ENCODE measurements at regions not wholly inside any gene's neighbourhood (a gene's known extent, or its start where the extent isn't known, plus 50 kb on each side); places are given as distances from the start of the nearest gene placed in this dataset.
"Not testable (repeated sequence)": the region's sequence is repeated elsewhere in the genome, so short reads cannot be mapped to it uniquely, and the experiment has no call there.

DNA sequence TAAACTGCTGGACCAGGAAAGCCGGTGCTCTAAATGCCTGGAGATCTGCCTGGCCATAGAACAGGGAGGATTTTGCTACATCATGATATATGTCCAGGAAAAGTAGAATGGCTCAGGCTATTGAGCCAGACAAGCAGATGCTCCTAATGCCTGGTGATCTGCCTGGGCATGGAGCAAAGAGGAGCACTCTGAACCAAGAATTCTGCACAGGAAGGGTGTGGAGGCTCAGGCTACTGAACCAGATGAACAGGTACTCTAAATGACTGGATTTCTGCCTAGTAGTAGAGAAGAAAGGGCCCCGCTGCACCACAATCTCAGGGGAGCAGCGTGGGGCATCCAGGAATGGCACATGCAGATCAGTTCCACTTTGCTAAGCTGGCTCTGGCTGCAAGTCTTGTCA lies 607.9 kb downstream of the ANKRD50 start:
- WGBS, 2 donors, result 48 to 81% methylated on average over 3 of the region's 3 CpGs
- peaks cover 3 to 5% of the 10 kb centered on the region in 2 donors for H3K4me1 ChIP-seq (ENCODE audit: control insufficient read depth in 2 of 2, insufficient read depth in 2 of 2, low read length in 1 of 2)
- H3K27ac ChIP-seq (ENCODE audit: low read depth in 2 of 2, low read length in 1 of 2), result peak overlapping the region; percentile 81 to 87
- no peaks in the 10 kb centered on the region for H3K9me3 ChIP-seq (ENCODE audit: control insufficient read depth in 2 of 2, insufficient read depth in 1 of 2, low read depth in 1 of 2, low read length in 1 of 2)
- no peaks in the 10 kb centered on the region for H3K36me3 ChIP-seq (ENCODE audit: control insufficient read depth in 2 of 2, insufficient read depth in 2 of 2, low read length in 1 of 2)
- H3K4me3 ChIP-seq (ENCODE audit: low read depth in 1 of 2, low read length in 2 of 2), result no peak overlapping the region
- no peaks in the 10 kb centered on the region for H3K27me3 ChIP-seq (ENCODE audit: control insufficient read depth in 1 of 2, insufficient read depth in 2 of 2, low read length in 2 of 2)

GRCh38 chr4:124105212-124105611 lies 607.3 kb downstream of the ANKRD50 start:
- Histone ChIP-seq H3K27me3 (ENCODE audit: control insufficient read depth in 1 of 2, insufficient read depth in 2 of 2, low read length in 2 of 2) (no peaks in the 10 kb centered on the region), H3K27ac (ENCODE audit: low read depth in 2 of 2, low read length in 1 of 2) (peak overlapping the region; percentile 75 to 81), H3K4me3 (ENCODE audit: low read depth in 1 of 2, low read length in 2 of 2) (no peak overlapping the region), H3K36me3 (ENCODE audit: control insufficient read depth in 2 of 2, insufficient read depth in 2 of 2, low read length in 1 of 2) (no peaks in the 10 kb centered on the region), H3K9me3 (ENCODE audit: control insufficient read depth in 2 of 2, insufficient read depth in 1 of 2, low read depth in 1 of 2, low read length in 1 of 2) (no peaks in the 10 kb centered on the region), H3K4me1 (ENCODE audit: control insufficient read depth in 2 of 2, insufficient read depth in 2 of 2, low read length in 1 of 2) (peaks cover 3 to 5% of the 10 kb centered on the region in 2 donors)
- 25 to 49% methylated on average over 2 of the region's 2 CpGs for WGBS, 2 donors

DNA sequence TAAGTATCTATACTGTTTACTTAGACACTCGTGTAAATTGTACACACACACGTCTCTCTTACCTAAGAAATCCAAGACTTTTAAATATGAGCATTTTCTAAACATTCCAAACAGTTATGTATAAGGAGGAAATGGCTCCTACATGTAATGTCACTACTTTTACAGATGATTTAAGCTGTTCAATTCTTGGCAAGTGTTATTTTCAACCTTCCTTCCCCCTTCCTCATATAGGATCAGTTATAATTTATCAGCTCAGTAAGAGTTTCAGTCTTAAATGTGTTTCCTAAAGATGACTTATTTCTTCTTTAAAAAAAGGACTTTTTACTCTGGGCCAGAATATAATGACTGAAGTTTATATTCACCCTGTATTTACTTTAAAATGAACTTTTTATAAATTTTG lies 601.1 kb downstream of the ANKRD50 start:
- WGBS, 2 donors, result 57 to 68% methylated on average over 2 of the region's 2 CpGs
- H3K27ac ChIP-seq (ENCODE audit: low read depth in 2 of 2, low read length in 1 of 2), result no peak overlapping the region
- H3K27me3 ChIP-seq (ENCODE audit: control insufficient read depth in 1 of 2, insufficient read depth in 2 of 2, low read length in 2 of 2), result no peaks in the 10 kb centered on the region

DNA sequence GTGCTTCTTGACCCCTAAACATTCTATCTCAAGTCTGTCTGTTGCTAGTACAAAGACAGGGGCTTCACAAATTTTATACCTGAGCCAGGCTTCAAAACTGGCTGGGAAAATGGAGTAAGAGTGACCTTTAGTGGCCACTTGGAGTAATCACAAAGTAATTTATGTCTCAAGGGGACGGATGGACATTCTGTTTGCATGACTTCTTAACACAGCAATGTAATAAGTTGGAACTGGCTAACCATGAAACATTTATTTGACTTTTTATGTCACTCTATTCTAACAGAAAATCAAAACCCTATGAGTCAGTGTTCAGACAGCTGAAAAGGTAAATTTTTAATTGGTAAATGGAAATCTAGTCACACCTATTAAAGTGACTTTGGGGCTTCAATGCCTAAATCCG lies 600.6 kb downstream of the ANKRD50 start:
- Histone ChIP-seq H3K9me3 (ENCODE audit: control insufficient read depth in 2 of 2, insufficient read depth in 1 of 2, low read depth in 1 of 2, low read length in 1 of 2) (no peaks in the 10 kb centered on the region), H3K36me3 (ENCODE audit: control insufficient read depth in 2 of 2, insufficient read depth in 2 of 2, low read length in 1 of 2) (no peaks in the 10 kb centered on the region), H3K27ac (ENCODE audit: low read depth in 2 of 2, low read length in 1 of 2) (no peak overlapping the region), H3K4me1 (ENCODE audit: control insufficient read depth in 2 of 2, insufficient read depth in 2 of 2, low read length in 1 of 2) (no peaks in the 10 kb centered on the region), H3K4me3 (ENCODE audit: low read depth in 1 of 2, low read length in 2 of 2) (no peak overlapping the region), H3K27me3 (ENCODE audit: control insufficient read depth in 1 of 2, insufficient read depth in 2 of 2, low read length in 2 of 2) (no peaks in the 10 kb centered on the region)
- 42 to 48% methylated on average over 2 of the region's 2 CpGs for WGBS, 2 donors

More for the DNA sequence above, 601.1 kb downstream of the ANKRD50 start:
- no peaks in the 10 kb centered on the region for H3K4me1 ChIP-seq (ENCODE audit: control insufficient read depth in 2 of 2, insufficient read depth in 2 of 2, low read length in 1 of 2)
- H3K36me3 ChIP-seq (ENCODE audit: control insufficient read depth in 2 of 2, insufficient read depth in 2 of 2, low read length in 1 of 2), result no peaks in the 10 kb centered on the region
- no peak overlapping the region for H3K4me3 ChIP-seq (ENCODE audit: low read depth in 1 of 2, low read length in 2 of 2)
- H3K9me3 ChIP-seq (ENCODE audit: control insufficient read depth in 2 of 2, insufficient read depth in 1 of 2, low read depth in 1 of 2, low read length in 1 of 2), result no peaks in the 10 kb centered on the region

GRCh38 chr4:124118061-124118460 lies 594.5 kb downstream of the ANKRD50 start:
- no peaks in the 10 kb centered on the region for H3K36me3 ChIP-seq (ENCODE audit: control insufficient read depth in 2 of 2, insufficient read depth in 2 of 2, low read length in 1 of 2)
- WGBS, 2 donors, result 60 to 62% methylated on average over 2 of the region's 2 CpGs

DNA sequence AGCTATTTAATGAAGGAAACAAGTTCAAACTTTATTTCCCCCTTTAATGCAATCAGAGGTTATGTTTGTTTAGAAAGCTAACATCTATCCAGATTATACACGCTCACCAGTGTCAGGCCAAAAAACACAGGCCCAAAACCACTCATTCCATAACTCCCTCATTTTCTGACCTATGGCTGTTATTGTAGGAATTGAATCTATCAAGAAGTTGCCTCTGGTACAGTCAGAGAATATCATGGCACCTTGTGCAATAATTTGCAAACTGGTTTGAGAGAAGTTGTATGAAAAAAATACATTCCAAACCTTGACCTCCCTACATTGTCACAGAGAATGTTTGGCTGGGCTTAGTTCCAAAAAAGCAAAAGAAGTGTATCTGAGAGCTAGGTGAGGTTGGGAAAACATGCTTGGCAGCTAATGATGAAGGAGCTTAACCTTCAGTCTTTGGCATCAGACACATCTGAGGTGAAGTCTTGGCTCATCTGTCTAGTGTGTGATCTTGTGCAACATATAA lies 591.0 kb downstream of the ANKRD50 start:
- 49 to 69% methylated on average over 1 of the region's 1 CpG for WGBS, 2 donors
- H3K4me3 ChIP-seq (ENCODE audit: low read depth in 1 of 2, low read length in 2 of 2), result no peak overlapping the region
- no peak overlapping the region for H3K27ac ChIP-seq (ENCODE audit: low read depth in 2 of 2, low read length in 1 of 2)
- no peaks in the 10 kb centered on the region for H3K9me3 ChIP-seq (ENCODE audit: control insufficient read depth in 2 of 2, insufficient read depth in 1 of 2, low read depth in 1 of 2, low read length in 1 of 2)
- no peaks in the 10 kb centered on the region for H3K4me1 ChIP-seq (ENCODE audit: control insufficient read depth in 2 of 2, insufficient read depth in 2 of 2, low read length in 1 of 2)
- no peaks in the 10 kb centered on the region for H3K27me3 ChIP-seq (ENCODE audit: control insufficient read depth in 1 of 2, insufficient read depth in 2 of 2, low read length in 2 of 2)
- H3K36me3 ChIP-seq (ENCODE audit: control insufficient read depth in 2 of 2, insufficient read depth in 2 of 2, low read length in 1 of 2), result no peaks in the 10 kb centered on the region

More at GRCh38 chr4:124118061-124118460, 594.5 kb downstream of the ANKRD50 start:
- Histone ChIP-seq H3K4me3 (ENCODE audit: low read depth in 1 of 2, low read length in 2 of 2) (no peak overlapping the region), H3K27ac (ENCODE audit: low read depth in 2 of 2, low read length in 1 of 2) (no peak overlapping the region), H3K4me1 (ENCODE audit: control insufficient read depth in 2 of 2, insufficient read depth in 2 of 2, low read length in 1 of 2) (no peaks in the 10 kb centered on the region), H3K9me3 (ENCODE audit: control insufficient read depth in 2 of 2, insufficient read depth in 1 of 2, low read depth in 1 of 2, low read length in 1 of 2) (no peaks in the 10 kb centered on the region), H3K27me3 (ENCODE audit: control insufficient read depth in 1 of 2, insufficient read depth in 2 of 2, low read length in 2 of 2) (no peaks in the 10 kb centered on the region)

- Histone ChIP-seq H3K36me3 (ENCODE audit: control insufficient read depth in 2 of 2, insufficient read depth in 2 of 2, low read length in 1 of 2) (no peaks in the 10 kb centered on the region), H3K4me3 (ENCODE audit: low read depth in 1 of 2, low read length in 2 of 2) (no peak overlapping the region), H3K27ac (ENCODE audit: low read depth in 2 of 2, low read length in 1 of 2) (no peak overlapping the region), H3K9me3 (ENCODE audit: control insufficient read depth in 2 of 2, insufficient read depth in 1 of 2, low read depth in 1 of 2, low read length in 1 of 2) (no peaks in the 10 kb centered on the region), H3K27me3 (ENCODE audit: control insufficient read depth in 1 of 2, insufficient read depth in 2 of 2, low read length in 2 of 2) (no peaks in the 10 kb centered on the region), H3K4me1 (ENCODE audit: control insufficient read depth in 2 of 2, insufficient read depth in 2 of 2, low read length in 1 of 2) (no peaks in the 10 kb centered on the region)
- 62 to 66% methylated on average over 4 of the region's 4 CpGs for WGBS, 2 donors
Measured at GRCh38 chr4:124123181-124123580, 589.4 kb downstream of the ANKRD50 start.

DNA sequence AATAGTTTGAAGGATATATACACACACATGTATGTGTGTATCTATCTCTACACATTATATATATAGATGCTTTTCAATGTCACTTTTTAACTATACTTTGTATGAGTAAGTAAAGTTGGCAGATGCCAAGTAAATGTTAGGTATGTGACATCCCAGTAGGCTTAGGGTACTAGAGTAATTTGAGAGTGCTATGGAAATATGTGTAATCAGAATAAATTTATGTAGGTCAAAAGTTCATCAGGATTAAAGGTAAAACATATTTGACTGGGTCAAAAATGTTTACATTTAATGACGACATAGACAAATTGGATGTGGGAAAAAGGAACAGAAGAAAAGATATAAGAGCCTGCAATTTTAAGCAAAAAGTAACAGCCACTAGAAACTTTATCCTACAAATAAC lies 588.8 kb downstream of the ANKRD50 start:
- Histone ChIP-seq H3K36me3 (ENCODE audit: control insufficient read depth in 2 of 2, insufficient read depth in 2 of 2, low read length in 1 of 2) (no peaks in the 10 kb centered on the region), H3K27me3 (ENCODE audit: control insufficient read depth in 1 of 2, insufficient read depth in 2 of 2, low read length in 2 of 2) (no peaks in the 10 kb centered on the region), H3K4me1 (ENCODE audit: control insufficient read depth in 2 of 2, insufficient read depth in 2 of 2, low read length in 1 of 2) (no peaks in the 10 kb centered on the region), H3K4me3 (ENCODE audit: low read depth in 1 of 2, low read length in 2 of 2) (no peak overlapping the region), H3K27ac (ENCODE audit: low read depth in 2 of 2, low read length in 1 of 2) (no peak overlapping the region), H3K9me3 (ENCODE audit: control insufficient read depth in 2 of 2, insufficient read depth in 1 of 2, low read depth in 1 of 2, low read length in 1 of 2) (no peaks in the 10 kb centered on the region)
- 32 to 33% methylated on average over 1 of the region's 1 CpG for WGBS, 2 donors

DNA sequence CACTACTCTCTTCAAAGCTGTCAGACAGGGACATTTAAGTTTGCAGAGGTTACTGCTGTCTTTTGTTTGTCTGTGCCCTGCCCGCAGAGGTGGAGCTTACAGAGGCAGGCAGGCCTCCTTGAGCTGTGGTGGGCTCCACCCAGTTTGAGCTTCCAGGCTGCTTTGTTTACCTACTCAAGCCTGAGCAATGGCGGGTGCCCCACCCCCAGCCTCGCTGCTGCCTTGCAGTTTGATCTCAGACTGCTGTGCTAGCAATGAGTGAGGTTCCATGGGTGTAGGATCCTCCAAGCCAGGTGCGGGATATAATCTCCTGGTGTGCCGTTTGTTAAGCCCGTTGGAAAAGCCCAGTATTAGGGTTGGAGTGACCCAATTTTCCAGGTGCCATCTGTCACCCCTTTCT lies 581.2 kb downstream of the ANKRD50 start:
- not testable (repeated sequence) for H3K4me3 ChIP-seq (ENCODE audit: low read depth in 1 of 2, low read length in 2 of 2); H3K4me1 ChIP-seq (ENCODE audit: control insufficient read depth in 2 of 2, insufficient read depth in 2 of 2, low read length in 1 of 2); H3K27ac ChIP-seq (ENCODE audit: low read depth in 2 of 2, low read length in 1 of 2); H3K9me3 ChIP-seq (ENCODE audit: control insufficient read depth in 2 of 2, insufficient read depth in 1 of 2, low read depth in 1 of 2, low read length in 1 of 2); H3K36me3 ChIP-seq (ENCODE audit: control insufficient read depth in 2 of 2, insufficient read depth in 2 of 2, low read length in 1 of 2); H3K27me3 ChIP-seq (ENCODE audit: control insufficient read depth in 1 of 2, insufficient read depth in 2 of 2, low read length in 2 of 2)
- WGBS, 2 donors, result 89 to 94% methylated on average over 6 of the region's 6 CpGs

DNA sequence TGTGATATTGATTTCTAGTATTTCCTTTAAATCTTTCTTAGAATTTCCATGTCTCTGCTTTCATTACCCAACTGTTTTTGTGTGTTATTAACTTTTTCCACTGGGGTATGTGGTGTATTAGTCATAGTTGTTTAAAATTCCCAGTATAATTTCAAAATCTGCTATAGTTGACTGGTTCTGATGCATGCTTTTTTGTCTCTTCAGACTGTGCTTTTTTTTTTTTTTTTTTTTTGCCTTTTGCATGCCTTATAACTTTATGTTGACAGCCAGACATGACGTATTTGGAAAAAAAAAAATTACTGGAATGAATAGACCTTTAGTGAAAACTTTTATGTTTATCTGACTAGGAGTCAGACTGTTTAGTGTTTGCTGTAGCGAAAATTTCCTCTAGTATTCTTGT lies 580.4 kb downstream of the ANKRD50 start:
- H3K27me3 ChIP-seq (ENCODE audit: control insufficient read depth in 1 of 2, insufficient read depth in 2 of 2, low read length in 2 of 2), result no peaks in the 10 kb centered on the region
- no peak overlapping the region for H3K4me3 ChIP-seq (ENCODE audit: low read depth in 1 of 2, low read length in 2 of 2)
- H3K9me3 ChIP-seq (ENCODE audit: control insufficient read depth in 2 of 2, insufficient read depth in 1 of 2, low read depth in 1 of 2, low read length in 1 of 2), result peaks cover 0 to 6% of the 10 kb centered on the region in 2 donors
- 85 to 87% methylated on average over 2 of the region's 2 CpGs for WGBS, 2 donors
- H3K27ac ChIP-seq (ENCODE audit: low read depth in 2 of 2, low read length in 1 of 2), result no peak overlapping the region
- H3K36me3 ChIP-seq (ENCODE audit: control insufficient read depth in 2 of 2, insufficient read depth in 2 of 2, low read length in 1 of 2), result no peaks in the 10 kb centered on the region
- no peaks in the 10 kb centered on the region for H3K4me1 ChIP-seq (ENCODE audit: control insufficient read depth in 2 of 2, insufficient read depth in 2 of 2, low read length in 1 of 2)
